OCI-LY7 (cell line): ENCODE measurements at regions not wholly inside any gene's neighbourhood (a gene's known extent, or its start where the extent isn't known, plus 50 kb on each side); places are given as distances from the start of the nearest gene placed in this dataset.

Experiments used
- EZH2phosphoT487 ChIP-seq: fragments of 200-600 bp; sonication (generic); IDR thresholded peaks from 2 replicates; pipeline ENCODE4 v1.6.1; 2018; ENCODE audit warnings: low read depth, borderline replicate concordance, mild to moderate bottlenecking, mixed run types, antibody characterized with exemption, low read length, moderate library complexity, mixed read lengths
- TF ChIP-seq, protein P1 (sequence below): fragments of 200-600 bp; sonication (generic); conservative IDR thresholded peaks from 2 replicates; pipeline ENCODE4 v1.5.1; 2014; ENCODE audit warnings: mild to moderate bottlenecking, antibody characterized with exemption, low read length, moderate library complexity, mixed read lengths

DNA sequence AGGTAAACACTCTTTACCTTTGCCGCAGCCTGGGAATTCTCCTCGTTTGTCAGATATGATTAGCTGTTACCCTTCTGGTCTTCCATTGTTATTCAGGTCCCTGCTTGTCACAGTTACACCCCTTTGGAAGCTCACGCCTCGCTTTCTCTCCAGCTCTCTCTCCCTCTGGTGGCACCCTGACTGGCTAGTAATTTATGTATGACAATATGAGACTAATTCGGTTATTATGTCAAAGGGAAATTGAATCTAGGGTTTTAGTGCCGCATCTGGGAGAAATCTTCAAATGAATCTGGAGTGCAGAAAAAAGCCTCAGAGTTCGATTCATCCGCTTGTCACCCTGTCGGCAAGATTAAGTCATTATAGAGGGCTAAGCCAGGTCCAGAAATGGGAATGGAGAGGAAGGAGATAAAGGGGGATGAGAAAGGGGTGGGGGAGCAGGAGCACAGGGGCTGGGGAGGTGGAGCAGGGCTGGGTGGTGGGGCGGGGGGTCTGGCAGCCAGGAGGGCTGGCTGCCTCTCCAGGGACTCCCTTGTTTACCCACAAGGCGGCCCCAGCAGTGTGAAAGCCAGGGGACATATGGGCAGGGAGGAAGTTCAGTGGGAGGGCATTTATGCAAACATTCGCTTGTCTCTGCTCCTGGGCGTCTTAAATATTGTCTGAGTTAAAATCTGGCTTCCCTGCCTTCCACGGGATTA, 179.0 kb upstream of the NECTIN1 start:
- TF ChIP-seq, protein P1, sequence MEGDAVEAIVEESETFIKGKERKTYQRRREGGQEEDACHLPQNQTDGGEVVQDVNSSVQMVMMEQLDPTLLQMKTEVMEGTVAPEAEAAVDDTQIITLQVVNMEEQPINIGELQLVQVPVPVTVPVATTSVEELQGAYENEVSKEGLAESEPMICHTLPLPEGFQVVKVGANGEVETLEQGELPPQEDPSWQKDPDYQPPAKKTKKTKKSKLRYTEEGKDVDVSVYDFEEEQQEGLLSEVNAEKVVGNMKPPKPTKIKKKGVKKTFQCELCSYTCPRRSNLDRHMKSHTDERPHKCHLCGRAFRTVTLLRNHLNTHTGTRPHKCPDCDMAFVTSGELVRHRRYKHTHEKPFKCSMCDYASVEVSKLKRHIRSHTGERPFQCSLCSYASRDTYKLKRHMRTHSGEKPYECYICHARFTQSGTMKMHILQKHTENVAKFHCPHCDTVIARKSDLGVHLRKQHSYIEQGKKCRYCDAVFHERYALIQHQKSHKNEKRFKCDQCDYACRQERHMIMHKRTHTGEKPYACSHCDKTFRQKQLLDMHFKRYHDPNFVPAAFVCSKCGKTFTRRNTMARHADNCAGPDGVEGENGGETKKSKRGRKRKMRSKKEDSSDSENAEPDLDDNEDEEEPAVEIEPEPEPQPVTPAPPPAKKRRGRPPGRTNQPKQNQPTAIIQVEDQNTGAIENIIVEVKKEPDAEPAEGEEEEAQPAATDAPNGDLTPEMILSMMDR = no peak
- no peak for TF ChIP-seq EZH2phosphoT487
